GM19351 (cell line): ENCODE measurements at regions not wholly inside any gene's neighbourhood (a gene's known extent, or its start where the extent isn't known, plus 50 kb on each side); places are given as distances from the start of the nearest gene placed in this dataset.

Source experiments
- ATAC-seq: cut with Tn5 transposase; IDR thresholded peaks from one replicate; pipeline ENCODE4 v1.9.1; 2021; ENCODE audit warnings: mild to moderate bottlenecking, moderate library complexity; ENCODE audit not compliant: unreplicated experiment

DNA sequence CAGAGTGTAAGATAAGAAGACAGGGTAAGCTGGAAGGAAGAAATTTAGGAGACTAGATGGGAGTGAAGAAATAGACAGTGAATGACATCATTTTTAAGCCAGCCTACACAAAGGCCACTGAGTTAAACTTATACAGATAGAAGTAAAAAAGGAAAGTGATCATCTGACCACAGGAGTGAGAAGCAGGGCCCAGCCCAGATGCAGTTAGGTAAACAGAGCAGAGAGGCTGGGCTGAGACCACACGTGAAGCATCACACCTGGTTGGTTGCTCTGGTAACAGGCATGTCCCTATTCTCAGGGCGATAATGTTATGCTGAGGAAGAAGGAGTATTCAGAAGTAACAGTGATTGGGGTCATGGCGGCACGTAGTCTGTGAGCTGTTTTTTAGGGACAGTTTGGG is 1079.4 kb downstream of the AACS start:
- no peak for ATAC-seq

DNA sequence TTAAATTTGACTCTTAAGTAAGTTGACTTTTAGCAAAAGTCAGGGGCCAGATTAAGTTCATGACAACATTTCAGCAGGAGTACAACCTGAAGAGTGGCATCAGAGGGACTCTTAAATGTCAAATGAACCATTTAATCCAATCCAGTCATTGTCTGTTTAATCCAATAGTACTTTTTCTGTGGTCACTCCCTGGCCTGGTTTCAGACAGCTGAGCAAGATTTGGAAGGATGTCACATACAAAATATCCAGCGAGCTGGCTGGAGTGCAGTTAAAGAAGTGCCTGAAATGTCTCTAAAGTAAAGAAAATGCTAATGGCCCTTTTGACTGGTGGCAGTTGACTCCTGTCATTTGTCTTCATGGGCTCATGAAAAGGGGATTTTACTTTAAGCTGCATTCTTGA is 1082.1 kb downstream of the AACS start:
- no peak for ATAC-seq

DNA sequence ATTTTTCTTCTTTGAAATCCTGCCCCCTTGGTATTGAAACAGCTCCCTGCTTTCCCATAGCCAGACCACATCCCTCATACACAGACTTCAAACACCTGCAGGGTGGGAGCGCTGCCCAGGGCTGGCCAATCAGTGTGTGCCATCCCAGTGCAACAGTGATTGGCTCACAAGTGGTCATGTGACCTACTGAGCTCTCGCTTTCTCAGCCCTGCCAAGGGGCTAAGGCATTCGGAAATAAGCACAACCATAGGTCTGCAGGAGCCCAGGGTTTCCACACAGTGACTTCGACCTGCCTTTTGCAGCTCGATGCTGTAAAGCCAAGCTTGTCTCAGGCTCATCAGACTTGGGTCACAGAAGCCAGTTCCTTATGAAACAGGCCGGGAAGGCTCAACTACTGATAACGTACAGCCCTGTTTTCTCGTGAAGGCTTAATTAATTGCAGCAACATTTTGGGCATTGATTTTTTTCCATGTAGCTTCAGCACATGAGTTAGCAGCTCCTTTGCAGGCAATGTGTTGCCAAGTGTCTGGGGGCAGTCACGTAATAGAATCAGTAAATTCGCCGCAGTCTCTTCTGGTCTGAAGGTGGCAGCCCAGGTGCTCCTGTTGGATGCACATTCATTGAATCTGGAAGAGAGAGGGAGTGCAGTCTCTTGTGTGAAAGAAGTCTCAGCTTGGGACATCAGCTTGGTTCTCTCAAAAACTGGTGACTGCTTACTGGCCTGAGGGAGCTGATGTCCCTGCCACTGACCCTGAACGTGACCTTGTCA is 1091.8 kb downstream of the AACS start:
- ATAC-seq: no peak

DNA sequence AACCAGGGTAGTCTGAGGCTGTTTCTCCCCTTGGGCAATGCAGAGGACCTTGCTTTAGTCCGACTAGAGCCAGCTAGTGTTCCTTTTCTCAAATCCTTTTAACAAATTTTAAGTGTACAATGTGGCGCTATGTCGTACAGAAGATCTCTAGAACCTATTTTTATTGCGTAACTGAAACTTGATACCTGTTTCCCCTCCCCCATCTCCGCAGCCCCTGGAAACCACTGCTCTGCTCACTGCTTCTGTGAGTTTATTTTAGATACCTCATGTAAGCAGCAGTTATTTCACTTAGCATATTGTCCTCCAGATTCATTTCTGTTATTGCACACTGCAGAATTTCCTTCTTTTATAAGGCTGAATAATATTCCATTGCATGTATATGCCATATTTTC is 1092.3 kb downstream of the AACS start:
- ATAC-seq: no peak

DNA sequence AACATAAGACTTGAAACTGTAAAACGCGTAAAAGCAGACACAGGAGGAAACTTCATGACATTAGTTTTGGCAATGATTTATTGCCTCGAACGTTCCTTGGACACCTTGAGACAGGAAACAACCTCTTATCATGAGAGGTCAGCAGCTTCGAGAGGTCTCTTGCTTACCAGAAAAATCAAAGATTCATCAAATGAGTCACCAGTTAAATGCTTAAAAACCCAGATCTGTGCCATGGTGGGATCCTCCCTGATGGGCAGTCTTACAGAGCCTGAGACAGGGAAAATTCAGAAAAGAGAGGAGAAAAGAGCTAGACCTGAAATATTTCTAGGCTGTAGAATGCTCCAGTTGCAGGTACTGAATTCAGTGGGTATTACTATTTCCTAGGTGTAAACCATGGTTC is 1093.9 kb downstream of the AACS start:
- no peak for ATAC-seq

DNA sequence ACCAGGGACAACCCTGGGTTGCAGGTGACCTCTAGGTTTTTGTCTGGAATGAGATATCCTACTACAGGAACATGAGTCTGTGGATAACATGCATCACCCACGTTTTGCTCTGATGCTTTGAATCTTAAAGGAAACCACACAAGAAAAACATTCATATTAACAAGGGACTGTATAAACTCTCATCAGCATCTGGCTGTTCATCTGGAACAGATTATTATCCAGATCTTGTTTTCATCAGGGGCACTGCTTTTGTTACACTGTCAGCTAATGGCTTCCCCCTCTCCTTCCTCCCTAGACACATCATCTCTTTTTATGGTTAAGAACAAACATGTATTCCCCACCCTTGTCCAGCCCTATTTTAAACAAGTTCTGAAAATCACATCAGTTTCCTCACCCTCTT is 1095.7 kb downstream of the AACS start:
- no peak for ATAC-seq

DNA sequence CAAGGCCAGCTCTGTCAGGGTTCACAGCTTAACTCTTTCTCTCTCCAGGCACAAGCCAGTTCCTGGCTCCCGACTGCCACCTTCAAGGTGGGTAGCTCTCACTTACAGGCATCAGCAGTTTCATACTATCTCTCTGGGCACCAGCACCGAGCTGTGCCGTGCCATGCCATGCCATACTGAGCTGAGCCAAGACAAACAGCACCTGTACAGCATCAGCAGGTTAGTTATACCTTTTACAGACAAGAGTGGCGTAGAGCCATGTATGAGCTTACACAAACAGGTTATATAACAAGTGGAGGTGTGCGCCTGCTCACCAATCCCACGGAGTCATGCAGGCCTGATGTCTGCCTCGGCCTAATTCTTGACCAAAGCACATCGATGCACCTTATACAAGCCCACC is 1098.7 kb downstream of the AACS start:
- no peak for ATAC-seq

DNA sequence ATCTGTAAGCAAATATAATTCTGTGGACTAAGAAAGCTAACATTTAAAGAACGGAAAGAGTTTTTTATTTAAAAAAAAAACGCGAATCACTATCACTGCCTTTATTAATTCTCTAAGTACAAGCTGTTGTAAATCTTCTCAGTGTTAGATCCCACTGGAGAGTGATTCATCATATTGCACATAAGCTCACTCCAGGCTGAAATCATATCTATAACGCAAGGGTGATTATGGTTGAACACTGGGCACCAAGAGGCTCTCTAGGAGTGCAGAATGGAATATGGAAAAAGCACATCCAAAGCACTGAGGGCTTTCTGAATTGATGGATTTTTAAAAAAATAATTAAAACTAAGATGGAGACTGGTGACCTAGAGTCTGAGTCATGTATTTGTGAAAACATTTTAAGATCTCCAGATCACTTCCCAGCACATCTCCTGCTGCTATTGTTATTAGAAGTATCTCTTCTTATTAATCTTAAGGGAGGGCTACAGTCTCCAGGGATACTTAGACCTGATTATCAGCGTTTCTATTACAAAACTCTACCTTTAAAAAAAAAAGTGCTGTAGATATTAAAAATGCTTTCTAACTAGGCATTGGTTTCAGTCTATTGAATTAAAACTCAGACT is 1106.8 kb downstream of the AACS start:
- ATAC-seq: no peak

DNA sequence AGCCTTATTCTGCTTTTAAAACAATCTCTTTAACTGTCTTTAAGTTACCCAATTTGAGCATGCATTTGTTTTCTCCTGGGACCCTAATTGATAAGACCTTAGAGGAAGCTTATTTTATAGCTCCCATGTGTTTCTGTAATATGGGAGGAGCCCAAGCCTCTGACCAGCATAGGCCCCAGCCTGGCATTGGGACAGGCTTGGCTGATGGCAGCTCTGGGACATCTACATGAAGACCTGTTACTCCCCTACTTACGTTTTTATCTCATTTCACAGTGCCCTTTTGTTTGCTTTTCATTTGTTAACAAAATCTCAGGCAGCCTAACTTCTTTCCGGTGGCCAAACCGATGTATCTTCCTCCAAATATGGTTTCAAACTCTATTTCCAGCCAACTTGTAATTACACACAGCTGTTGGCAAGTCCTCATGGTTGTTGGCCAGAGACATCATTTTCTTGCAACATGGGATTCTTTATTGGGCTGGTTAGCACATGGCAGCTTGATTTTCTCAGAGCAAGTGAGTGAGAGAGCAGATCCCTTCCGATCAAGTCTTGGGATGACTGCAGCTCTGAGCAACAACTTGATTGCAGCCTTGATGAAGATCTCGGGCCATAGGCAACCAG is 1117.5 kb downstream of the AACS start:
- no peak for ATAC-seq

DNA sequence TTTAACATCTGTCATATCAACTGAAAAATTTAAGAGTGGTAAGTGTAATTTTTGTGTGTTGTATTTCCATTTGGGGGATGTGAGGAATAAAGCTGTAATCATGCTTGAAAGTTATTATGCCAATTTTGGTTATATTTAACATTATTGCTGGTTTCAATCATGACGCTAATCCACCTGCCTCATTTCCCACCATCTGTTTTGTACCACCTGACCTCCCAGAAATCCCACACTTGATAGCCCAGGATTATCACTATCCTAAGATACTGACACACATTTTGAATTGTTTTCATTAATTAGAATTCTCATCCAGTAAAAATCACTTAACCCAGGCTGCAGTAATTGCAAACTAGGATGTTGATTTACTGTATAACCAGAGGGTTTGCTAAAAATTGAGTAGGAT is 1119.8 kb downstream of the AACS start:
- no peak for ATAC-seq

DNA sequence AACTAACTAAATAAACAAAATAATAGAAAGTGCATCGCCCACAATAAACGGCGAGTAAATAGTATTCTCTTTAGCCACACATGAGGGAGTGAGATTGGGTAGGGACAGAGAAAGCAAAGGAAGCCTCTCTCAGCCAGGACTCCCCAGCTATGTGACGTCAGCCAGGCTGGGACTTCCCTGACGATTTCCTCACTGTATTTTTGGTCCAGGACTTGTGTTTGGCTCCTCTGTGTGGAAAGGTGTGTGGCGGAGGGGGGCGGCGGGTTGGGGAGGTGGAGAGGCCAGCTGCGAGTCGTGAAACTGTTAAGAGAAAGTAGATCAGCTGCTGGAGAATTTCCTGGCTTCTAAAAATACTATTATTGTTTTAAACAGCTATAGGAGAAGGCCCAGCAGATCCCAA is 1124.6 kb downstream of the AACS start:
- ATAC-seq: no peak

DNA sequence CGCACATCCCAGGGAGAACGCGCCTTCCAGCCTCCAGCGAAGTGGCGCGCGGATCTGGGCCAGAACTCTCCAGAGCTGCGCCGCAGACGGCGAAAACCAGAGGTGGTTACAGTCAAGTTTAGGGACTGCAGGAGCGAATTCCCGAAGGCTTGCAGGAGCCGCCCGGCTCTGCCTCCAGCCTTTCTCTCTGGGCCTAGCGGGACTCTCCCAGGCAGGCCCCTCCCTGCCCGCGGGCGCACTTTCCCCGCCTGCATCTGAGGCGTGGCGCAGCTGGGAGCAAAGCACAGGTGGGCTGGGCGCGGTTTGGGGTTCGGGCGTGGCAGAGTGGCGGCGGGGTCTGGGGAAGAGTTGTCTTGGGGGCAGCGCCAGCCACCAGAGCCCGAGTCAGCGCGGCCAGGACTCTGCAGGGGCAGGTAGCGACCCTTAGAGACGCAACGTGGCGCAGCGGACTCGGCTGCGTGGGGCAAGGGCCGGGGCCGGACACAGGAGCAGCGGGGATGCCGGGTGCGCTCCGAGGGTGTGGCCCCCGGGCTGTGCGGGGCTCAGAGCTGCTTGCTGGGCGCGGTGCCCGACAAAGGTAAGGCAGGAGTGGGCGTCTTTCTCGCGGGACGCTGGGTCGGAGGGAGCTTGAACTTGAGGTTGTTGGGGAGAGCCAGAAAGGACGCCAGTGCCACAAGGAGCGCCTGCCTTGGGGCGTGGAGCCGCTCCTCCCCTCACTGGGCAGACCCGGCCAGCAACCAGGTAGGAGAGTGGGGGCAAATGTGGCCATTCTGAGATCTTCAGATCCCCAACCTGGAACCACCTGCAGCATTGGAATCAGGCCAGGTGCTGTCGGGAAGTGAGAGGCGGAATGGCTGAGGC is 1126.0 kb downstream of the AACS start:
- no peak for ATAC-seq

DNA sequence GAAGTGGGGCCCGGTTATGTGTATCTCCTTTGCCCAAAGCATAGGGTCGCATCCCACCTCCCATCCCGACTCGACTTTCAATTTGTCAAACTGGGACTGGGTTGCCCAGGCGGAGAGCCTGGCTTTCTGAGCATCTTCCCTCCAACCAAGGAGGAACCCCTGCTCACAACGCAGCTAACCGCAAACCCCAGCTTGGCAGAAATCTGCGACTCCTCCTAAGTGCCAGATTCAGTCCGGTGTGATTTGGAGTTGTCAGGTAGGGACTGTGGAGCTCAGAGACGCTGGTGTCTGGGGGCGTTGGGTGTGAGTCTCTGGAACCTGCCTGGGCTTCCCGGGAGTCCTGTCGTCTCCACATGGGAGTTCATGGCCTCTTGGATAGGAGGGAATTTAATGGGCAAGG is 1126.7 kb downstream of the AACS start:
- ATAC-seq: no peak

DNA sequence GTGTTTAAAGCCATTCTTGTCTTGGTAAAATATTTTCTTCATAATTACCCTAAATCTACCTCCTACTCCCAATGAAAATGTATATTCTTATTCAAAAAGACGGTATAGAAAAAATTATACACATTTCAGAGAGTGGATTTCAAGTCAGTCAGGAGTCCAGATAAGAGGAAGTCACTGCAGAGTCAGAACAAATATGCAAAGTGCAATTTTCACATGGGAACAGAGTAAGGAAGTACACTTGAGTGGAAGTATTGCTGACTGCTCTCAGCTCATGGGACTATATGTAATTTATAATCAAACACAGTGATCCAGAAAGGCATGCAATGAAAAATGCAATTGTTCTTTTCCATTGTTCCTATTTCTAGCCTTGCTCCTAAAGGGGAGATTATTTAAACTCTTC is 1128.0 kb downstream of the AACS start:
- ATAC-seq: no peak

DNA sequence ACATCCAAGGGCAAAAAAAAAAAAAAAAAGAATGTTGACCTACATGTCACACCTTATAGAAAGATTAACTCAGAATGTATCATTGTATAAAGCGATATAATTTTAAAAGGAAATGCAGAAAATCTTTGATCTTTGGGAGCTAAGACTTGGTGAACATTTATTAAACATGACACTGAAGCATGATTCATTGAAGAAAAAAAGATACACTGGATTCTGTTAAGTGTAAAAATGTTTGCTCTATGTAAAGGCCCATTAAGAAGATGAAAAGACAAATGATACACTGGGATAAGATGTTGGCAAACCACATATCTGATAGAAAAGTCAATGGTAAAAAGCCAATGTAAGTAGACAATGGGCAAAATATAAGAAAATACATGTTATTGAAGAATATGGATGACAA is 1131.0 kb downstream of the AACS start:
- ATAC-seq: no peak

DNA sequence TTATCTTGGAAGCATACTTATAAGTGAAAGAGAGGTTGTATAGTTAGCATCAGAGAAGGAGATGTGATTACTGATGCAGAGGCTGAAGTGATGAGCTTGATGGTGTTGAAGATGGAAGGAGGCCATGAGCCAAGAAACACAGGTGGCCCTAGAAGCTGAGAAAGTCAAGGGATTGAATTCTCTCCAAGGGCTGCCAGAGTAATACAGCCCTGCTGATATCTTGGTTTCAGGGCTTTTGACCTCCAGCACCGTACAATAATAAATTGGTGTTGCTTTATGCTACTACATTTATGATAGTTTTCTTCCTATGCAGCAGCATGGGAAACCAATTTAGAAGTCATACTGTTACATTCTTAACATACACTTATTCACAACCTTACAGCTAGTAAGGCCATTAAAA is 1133.3 kb downstream of the AACS start:
- ATAC-seq: no peak

DNA sequence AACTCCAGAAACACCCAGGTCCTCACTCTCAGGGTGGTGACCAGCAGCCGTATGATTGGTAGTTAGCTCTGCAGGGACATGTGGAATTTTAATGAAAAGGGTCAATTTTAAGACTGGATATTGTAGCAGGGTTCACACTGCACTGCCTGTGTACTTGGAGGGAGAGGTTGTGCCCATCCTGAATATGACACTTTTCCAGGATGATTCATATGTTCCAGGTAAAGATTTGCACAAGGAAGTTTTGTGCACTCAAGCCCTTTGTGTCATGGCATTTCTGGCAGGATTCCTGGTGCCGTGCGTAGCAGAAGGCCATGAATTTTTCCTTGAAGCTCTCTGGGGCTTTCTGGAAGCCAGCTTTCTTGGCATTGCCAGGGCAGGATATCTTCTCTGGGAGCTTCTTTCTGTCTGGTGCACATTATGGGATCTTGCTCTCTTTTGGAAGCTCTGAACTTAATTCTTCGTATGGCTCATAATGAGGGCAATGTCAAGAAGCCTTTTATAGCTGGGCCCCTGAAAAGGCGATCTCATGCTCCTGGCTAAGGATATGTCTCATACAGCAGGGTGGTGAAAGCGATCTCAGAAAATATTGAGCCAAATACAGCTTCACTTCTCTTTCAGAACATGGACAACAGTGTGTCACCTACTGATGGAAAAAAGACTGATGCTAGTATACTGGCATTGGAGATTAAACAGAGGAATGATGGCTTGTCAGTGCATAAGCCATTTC is 1133.9 kb downstream of the AACS start:
- no peak for ATAC-seq

DNA sequence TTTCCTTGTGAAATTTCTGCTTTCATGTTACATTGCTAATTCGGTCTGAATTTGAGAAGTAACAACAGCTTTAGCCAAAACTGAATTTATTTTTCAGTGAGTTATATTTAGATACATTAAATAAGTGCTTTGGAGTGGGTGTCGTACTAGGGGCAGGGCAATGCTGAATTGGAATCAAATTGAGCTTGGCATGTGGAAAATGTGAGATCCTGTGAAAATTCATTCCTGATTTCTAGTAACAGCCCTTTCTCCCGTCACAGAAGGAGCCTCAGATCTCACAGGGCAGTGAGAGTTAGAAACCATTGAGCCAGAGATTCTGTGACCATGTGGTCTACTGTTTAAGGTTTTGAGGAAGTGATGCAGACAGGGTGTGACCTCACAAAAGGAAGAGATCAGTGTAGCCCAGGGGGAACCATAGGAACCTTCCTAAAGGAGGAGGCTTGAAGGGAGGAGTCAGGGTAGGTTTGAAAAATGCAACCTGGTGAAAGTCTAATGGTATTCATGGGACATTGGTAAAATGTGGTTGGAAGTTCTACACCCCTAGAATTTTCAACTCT is 1136.8 kb downstream of the AACS start:
- no peak for ATAC-seq

DNA sequence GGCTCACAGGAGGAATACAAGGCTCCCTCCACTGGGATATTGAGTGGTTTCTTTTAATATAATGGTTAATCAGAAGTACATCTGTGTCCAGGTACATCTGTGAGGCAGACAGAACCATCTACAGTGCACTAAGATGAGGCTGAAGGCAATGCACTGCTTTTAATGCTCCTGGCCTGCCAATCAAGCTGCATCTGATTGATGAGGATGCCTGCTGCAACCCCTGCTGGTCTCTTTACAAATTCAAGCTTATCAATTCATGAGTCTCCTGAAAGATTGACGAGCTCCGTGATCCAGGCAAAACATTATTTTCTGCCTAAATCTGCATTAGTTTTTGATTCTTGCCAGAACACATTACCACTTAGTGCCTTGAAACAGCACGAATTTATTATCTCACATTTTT is 1139.1 kb downstream of the AACS start:
- ATAC-seq: no peak

DNA sequence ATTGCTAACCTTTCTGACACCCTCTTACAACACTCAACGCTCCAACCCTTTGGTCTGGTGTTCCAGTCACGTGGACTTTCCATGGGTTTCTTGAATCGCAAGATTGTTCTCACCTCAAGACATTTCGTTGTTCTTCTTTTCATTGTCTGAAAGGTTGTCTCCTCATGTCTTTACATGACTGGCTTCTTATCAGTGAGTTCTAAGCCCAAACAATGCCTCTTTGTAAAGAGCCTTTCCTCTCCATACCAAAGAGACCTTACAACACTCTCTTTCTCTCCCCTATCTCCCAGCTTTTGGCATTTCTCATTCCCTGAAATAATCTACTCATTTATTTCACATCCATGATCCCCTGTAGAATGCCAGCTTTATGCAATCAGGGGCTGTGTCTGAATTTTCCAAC is 1144.8 kb downstream of the AACS start:
- no peak for ATAC-seq

DNA sequence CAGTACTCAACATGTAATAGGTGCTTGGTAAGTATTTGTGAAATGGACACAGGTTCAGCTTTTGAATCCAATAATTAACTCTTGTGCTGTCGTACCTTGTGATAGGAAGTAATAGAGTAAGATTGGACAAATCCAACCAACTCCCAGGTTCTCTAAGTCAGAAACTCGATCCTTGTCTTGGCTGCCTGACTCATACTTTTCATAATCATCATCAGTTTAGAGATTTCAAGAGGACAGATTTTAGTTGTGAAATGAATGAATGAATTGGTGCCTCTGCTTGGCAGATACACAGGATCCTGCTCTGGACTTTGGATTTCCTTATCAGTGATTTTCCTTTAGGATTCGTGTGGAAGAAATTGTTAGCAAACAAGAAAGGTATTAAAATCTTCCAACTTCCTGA is 1145.2 kb downstream of the AACS start:
- no peak for ATAC-seq
